ENCODE measurements at regions not wholly inside any gene's neighbourhood (a gene's known extent, or its start where the extent isn't known, plus 50 kb on each side); places are given as distances from the start of the nearest gene placed in this dataset.

- Histone ChIP-seq H3K36me3 (ENCODE audit: control insufficient read depth, low read length) (no peaks in the 10 kb centered on the region), H3K27me3 (ENCODE audit: control insufficient read depth, low read length) (no peaks in the 10 kb centered on the region), H3K4me3 (ENCODE audit: low read length) (no peak overlapping the region), H3K27ac (ENCODE audit: low read depth, low read length) (no peak overlapping the region), H3K79me2 (ENCODE audit: control insufficient read depth, low read length) (no peaks in the 10 kb centered on the region), H3K9me3 (ENCODE audit: control insufficient read depth, insufficient read depth, low read length) (no peaks in the 10 kb centered on the region), H3K4me2 (ENCODE audit: low read length) (no peak overlapping the region), H3K4me1 (ENCODE audit: control insufficient read depth, low read length) (no peaks in the 10 kb centered on the region), H3K9me2 (replicated peaks; ENCODE audit: control insufficient read depth, low read length) (no peaks in the 10 kb centered on the region), H3F3A (ENCODE audit: control insufficient read depth, insufficient read depth) (no peaks in the 10 kb centered on the region), H4K20me1 (ENCODE audit: control insufficient read depth, insufficient read depth, low read depth, low read length) (no peaks in the 10 kb centered on the region)
- TF ChIP-seq, protein P1, sequence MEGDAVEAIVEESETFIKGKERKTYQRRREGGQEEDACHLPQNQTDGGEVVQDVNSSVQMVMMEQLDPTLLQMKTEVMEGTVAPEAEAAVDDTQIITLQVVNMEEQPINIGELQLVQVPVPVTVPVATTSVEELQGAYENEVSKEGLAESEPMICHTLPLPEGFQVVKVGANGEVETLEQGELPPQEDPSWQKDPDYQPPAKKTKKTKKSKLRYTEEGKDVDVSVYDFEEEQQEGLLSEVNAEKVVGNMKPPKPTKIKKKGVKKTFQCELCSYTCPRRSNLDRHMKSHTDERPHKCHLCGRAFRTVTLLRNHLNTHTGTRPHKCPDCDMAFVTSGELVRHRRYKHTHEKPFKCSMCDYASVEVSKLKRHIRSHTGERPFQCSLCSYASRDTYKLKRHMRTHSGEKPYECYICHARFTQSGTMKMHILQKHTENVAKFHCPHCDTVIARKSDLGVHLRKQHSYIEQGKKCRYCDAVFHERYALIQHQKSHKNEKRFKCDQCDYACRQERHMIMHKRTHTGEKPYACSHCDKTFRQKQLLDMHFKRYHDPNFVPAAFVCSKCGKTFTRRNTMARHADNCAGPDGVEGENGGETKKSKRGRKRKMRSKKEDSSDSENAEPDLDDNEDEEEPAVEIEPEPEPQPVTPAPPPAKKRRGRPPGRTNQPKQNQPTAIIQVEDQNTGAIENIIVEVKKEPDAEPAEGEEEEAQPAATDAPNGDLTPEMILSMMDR (IDR thresholded peaks at IDR 0.05; ENCODE audit: low read depth, low read length, poor library complexity, severe bottlenecking), result no peak
- no peak for TF ChIP-seq EZH2phosphoT487 (IDR thresholded peaks at IDR 0.05; ENCODE audit: borderline replicate concordance, low read length)
These were observed 152.9 kb upstream of the CPM start for GRCh38 chr12:69085852-69086251.

DNA sequence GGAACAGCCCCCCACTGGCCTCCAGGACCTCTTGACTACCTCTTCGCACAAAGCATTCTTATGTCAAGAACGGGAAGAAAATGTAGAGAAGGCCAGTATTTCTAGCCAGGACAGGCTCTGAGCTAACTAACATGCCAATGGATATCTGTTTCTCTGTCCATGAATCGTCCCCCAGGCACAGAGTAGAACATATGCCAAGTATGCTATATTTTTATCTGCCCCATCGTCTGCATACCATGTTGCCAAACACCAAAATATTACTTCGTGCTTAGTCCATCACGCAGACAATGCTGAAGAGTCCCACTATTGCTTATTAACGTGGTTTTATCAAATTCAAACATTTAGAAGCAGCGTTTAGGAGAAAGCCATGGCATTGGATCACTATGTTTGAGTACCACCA, 151.4 kb upstream of the CPSF6 start:
- no peak overlapping the region for H3K27ac ChIP-seq (ENCODE audit: low read depth, low read length)
- no peaks in the 10 kb centered on the region for H3K4me1 ChIP-seq (ENCODE audit: control insufficient read depth, low read length)
- TF ChIP-seq EZH2phosphoT487 (IDR thresholded peaks at IDR 0.05; ENCODE audit: borderline replicate concordance, low read length), result no peak
- TF ChIP-seq, protein P1 (IDR thresholded peaks at IDR 0.05; ENCODE audit: low read depth, low read length, poor library complexity, severe bottlenecking), result no peak

DNA sequence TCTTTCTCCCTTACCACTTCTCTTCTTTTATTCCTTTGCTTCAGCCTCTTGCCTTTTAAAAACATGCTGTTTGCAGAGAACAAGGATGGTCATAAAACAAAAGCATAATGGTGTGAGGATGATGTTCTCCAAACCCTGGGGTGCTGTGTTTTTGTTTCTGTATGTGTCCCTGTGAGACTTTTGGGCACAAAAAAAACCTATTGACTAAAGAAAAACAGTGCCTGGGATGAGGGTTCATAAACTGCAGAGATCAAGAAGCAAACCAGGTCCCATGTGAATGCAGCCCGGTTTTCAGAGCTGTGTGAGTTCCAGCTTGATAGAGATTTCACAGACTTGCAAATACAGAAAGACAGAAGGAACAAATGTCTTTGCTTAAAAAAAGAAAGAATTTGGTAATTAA, 148.6 kb upstream of the CPSF6 start:
- H3K27ac ChIP-seq (ENCODE audit: low read depth, low read length), result no peak overlapping the region
- no peaks in the 10 kb centered on the region for H3K27me3 ChIP-seq (ENCODE audit: control insufficient read depth, low read length)
- no peaks in the 10 kb centered on the region for H3K4me1 ChIP-seq (ENCODE audit: control insufficient read depth, low read length)
- H3F3A ChIP-seq (ENCODE audit: control insufficient read depth, insufficient read depth), result no peaks in the 10 kb centered on the region
- H3K79me2 ChIP-seq (ENCODE audit: control insufficient read depth, low read length), result no peaks in the 10 kb centered on the region
- H4K20me1 ChIP-seq (ENCODE audit: control insufficient read depth, insufficient read depth, low read depth, low read length), result no peaks in the 10 kb centered on the region
- H3K4me3 ChIP-seq (ENCODE audit: low read length), result no peak overlapping the region
- no peaks in the 10 kb centered on the region for H3K36me3 ChIP-seq (ENCODE audit: control insufficient read depth, low read length)
- no peaks in the 10 kb centered on the region for H3K9me2 ChIP-seq (replicated peaks; ENCODE audit: control insufficient read depth, low read length)
- no peaks in the 10 kb centered on the region for H3K9me3 ChIP-seq (ENCODE audit: control insufficient read depth, insufficient read depth, low read length)
- TF ChIP-seq, protein P1 (IDR thresholded peaks at IDR 0.05; ENCODE audit: low read depth, low read length, poor library complexity, severe bottlenecking), result no peak
- TF ChIP-seq EZH2phosphoT487 (IDR thresholded peaks at IDR 0.05; ENCODE audit: borderline replicate concordance, low read length), result no peak
- no peak overlapping the region for H3K4me2 ChIP-seq (ENCODE audit: low read length)

More for the DNA sequence above, 151.4 kb upstream of the CPSF6 start:
- no peaks in the 10 kb centered on the region for H3F3A ChIP-seq (ENCODE audit: control insufficient read depth, insufficient read depth)
- no peaks in the 10 kb centered on the region for H3K9me3 ChIP-seq (ENCODE audit: control insufficient read depth, insufficient read depth, low read length)
- no peaks in the 10 kb centered on the region for H3K27me3 ChIP-seq (ENCODE audit: control insufficient read depth, low read length)
- H3K9me2 ChIP-seq (replicated peaks; ENCODE audit: control insufficient read depth, low read length), result no peaks in the 10 kb centered on the region
- H4K20me1 ChIP-seq (ENCODE audit: control insufficient read depth, insufficient read depth, low read depth, low read length), result no peaks in the 10 kb centered on the region
- H3K4me3 ChIP-seq (ENCODE audit: low read length), result no peak overlapping the region
- H3K79me2 ChIP-seq (ENCODE audit: control insufficient read depth, low read length), result no peaks in the 10 kb centered on the region
- H3K36me3 ChIP-seq (ENCODE audit: control insufficient read depth, low read length), result no peaks in the 10 kb centered on the region
- H3K4me2 ChIP-seq (ENCODE audit: low read length), result no peak overlapping the region

Data from DOHH2 (cell line).